H1 (cell line): ENCODE measurements at regions not wholly inside any gene's neighbourhood (a gene's known extent, or its start where the extent isn't known, plus 50 kb on each side); places are given as distances from the start of the nearest gene placed in this dataset.
"Not testable (repeated sequence)": the region's sequence is repeated elsewhere in the genome, so short reads cannot be mapped to it uniquely, and the experiment has no call there.

Experiments
- ATF3 ChIP-seq: IDR thresholded peaks from 2 replicates; pipeline ENCODE4 v1.6.1; 2011; ENCODE audit warnings: low read depth, mild to moderate bottlenecking, low read length; ENCODE audit not compliant: insufficient read depth
- CREB1 ChIP-seq: IDR thresholded peaks from 2 replicates; pipeline ENCODE4 v1.6.1; 2012; ENCODE audit warnings: inconsistent platforms
- EP300 ChIP-seq, 2 experiments: IDR thresholded peaks; 1 replicate in 1 of 2; 2 replicates in 1 of 2; pipeline ENCODE4 v1.6.1; 2011 to 2012; ENCODE audit warnings: low read depth in 2 of 2, low read length in 2 of 2, mild to moderate bottlenecking in 2 of 2, borderline replicate concordance in 1 of 2, inconsistent platforms in 1 of 2, moderate library complexity in 1 of 2
- SP1 ChIP-seq: IDR thresholded peaks from 2 replicates; pipeline ENCODE4 v1.6.1; 2011; ENCODE audit warnings: low read depth, low read length

DNA sequence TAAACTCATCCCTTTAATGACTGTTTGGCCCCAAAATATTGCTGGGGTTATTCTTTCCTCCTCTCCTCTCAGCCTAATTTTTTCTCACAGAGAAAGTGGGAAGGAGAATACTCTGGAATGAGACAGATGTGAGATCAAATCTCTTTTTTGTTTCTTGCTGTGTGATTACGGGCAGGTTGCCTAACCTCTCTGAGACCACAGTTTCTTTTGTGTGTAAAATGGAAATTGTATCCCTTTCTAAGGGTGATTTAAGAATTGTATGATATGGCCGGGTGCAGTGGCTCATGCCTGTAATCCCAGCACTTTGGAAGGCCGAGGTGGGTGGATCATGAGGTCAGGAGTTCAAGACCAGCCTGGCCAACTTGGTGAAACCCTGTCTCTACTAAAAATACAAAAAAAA lies 111.5 kb upstream of the MRPS22 start:
- not testable (repeated sequence) for TF ChIP-seq SP1; CREB1; EP300 (IDR thresholded peaks at IDR 0.05; ENCODE audit: borderline replicate concordance in 1 of 2, low read depth in 2 of 2, low read length in 2 of 2); ATF3
